Suppressor macrophage (primary cell): ENCODE measurements at regions not wholly inside any gene's neighbourhood (a gene's known extent, or its start where the extent isn't known, plus 50 kb on each side); places are given as distances from the start of the nearest gene placed in this dataset.

Experiments
- DNase-seq, 4 experiments: peaks; one replicate each; pipeline ENCODE4 v3.0.0-alpha.2; 2020 to 2022

GRCh38 chr1:60152891-60153290 lies 79.3 kb upstream of the C1orf87 start:
- no peak for DNase-seq

- DNase-seq = no peak
These were observed 77.7 kb upstream of the C1orf87 start for GRCh38 chr1:60151311-60151710.

GRCh38 chr1:60149251-60149650 lies 75.7 kb upstream of the C1orf87 start:
- peak in 3 of 4 experiments; percentile 34 to 36 (median 35) for DNase-seq

- DNase-seq = no peak
These were observed 73.3 kb upstream of the C1orf87 start for GRCh38 chr1:60146884-60147283.

- DNase-seq = no peak
These were observed 72.2 kb upstream of the C1orf87 start for GRCh38 chr1:60145771-60146170.

GRCh38 chr1:60141743-60142142 lies 68.2 kb upstream of the C1orf87 start:
- DNase-seq = no peak

- peak; percentile 22 to 56 (median 44) for DNase-seq
These were observed 67.7 kb upstream of the C1orf87 start for GRCh38 chr1:60141276-60141675.

- no peak for DNase-seq
These were observed 63.8 kb upstream of the C1orf87 start for GRCh38 chr1:60137406-60137805.

GRCh38 chr1:60136395-60136794 lies 62.8 kb upstream of the C1orf87 start:
- no peak for DNase-seq

GRCh38 chr1:60134716-60135115 lies 61.1 kb upstream of the C1orf87 start:
- no peak for DNase-seq

- no peak for DNase-seq
These were observed 60.3 kb upstream of the C1orf87 start for GRCh38 chr1:60133848-60134247.

GRCh38 chr1:60133000-60133673 lies 59.6 kb upstream of the C1orf87 start:
- DNase-seq = peak; percentile 39 to 73 (median 61)

- no peak for DNase-seq
These were observed 58.5 kb upstream of the C1orf87 start for GRCh38 chr1:60132108-60132507.

GRCh38 chr1:60130703-60131102 lies 57.1 kb upstream of the C1orf87 start:
- DNase-seq = peak; percentile 36 to 67 (median 52)

GRCh38 chr1:60129911-60130310 lies 56.3 kb upstream of the C1orf87 start:
- DNase-seq = peak in 1 of 4 experiments; percentile 18

- DNase-seq = no peak
These were observed 53.2 kb upstream of the C1orf87 start for GRCh38 chr1:60126723-60127122.
